ENCODE measurements at regions not wholly inside any gene's neighbourhood (a gene's known extent, or its start where the extent isn't known, plus 50 kb on each side); places are given as distances from the start of the nearest gene placed in this dataset.

GRCh38 chr13:65417953-65418352 is 1812.2 kb downstream of the PCDH9 start:
- H3K27ac ChIP-seq (replicated peaks in 1 of 4): no peak overlapping the region
- no peak for DNase-seq (ENCODE audit: extremely low spot score)
- H3K36me3 ChIP-seq: no peaks in the 10 kb centered on the region
- WGBS: 55% methylated on average over 1 of the region's 1 CpG
- intact Hi-C loops (cut with DNase I): no loop called here
- H3K27me3 ChIP-seq: no peaks in the 10 kb centered on the region
- no peaks in the 10 kb centered on the region for H3K9me3 ChIP-seq
- H3K4me3 ChIP-seq: no peak overlapping the region
- no peaks in the 10 kb centered on the region for H3K4me1 ChIP-seq
- TF ChIP-seq, protein P1, sequence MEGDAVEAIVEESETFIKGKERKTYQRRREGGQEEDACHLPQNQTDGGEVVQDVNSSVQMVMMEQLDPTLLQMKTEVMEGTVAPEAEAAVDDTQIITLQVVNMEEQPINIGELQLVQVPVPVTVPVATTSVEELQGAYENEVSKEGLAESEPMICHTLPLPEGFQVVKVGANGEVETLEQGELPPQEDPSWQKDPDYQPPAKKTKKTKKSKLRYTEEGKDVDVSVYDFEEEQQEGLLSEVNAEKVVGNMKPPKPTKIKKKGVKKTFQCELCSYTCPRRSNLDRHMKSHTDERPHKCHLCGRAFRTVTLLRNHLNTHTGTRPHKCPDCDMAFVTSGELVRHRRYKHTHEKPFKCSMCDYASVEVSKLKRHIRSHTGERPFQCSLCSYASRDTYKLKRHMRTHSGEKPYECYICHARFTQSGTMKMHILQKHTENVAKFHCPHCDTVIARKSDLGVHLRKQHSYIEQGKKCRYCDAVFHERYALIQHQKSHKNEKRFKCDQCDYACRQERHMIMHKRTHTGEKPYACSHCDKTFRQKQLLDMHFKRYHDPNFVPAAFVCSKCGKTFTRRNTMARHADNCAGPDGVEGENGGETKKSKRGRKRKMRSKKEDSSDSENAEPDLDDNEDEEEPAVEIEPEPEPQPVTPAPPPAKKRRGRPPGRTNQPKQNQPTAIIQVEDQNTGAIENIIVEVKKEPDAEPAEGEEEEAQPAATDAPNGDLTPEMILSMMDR (IDR thresholded peaks at IDR 0.05): no peak
- no peak for TF ChIP-seq POLR2A (IDR thresholded peaks at IDR 0.05; ENCODE audit: low read depth)
- no peak for TF ChIP-seq POLR2AphosphoS5 (IDR thresholded peaks at IDR 0.05)
- TF ChIP-seq EP300 (IDR thresholded peaks at IDR 0.05): no peak

DNA sequence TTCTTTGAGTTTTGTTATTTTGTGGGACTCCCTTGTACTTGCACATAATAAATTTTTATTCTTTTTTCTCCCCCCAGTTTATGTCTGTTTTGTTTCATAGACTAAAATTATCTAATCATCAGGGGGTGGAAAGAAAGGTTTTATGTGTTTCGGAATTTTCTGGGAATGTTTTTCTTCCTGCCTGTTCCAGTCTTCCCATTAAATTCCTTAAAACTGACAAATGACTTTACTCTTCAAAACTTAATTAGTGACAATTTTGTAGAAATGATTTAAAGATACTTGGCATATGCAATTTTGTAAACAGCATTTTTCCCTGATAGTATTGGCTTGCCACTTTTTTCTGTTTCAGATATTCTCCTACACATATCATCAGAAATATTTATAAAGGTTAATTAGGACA is 1813.4 kb downstream of the PCDH9 start:
- intact Hi-C loops (cut with DNase I): no loop called here

GRCh38 chr13:65414187-65414586 is 1815.9 kb downstream of the PCDH9 start:
- 70% methylated on average over 2 of the region's 2 CpGs for WGBS
- no peaks in the 10 kb centered on the region for H3K9me3 ChIP-seq
- no peak for TF ChIP-seq POLR2AphosphoS5 (IDR thresholded peaks at IDR 0.05)
- no peak for TF ChIP-seq EP300 (IDR thresholded peaks at IDR 0.05)
- TF ChIP-seq, protein P1 (IDR thresholded peaks at IDR 0.05): no peak
- TF ChIP-seq POLR2A (IDR thresholded peaks at IDR 0.05; ENCODE audit: low read depth): no peak
- H3K27me3 ChIP-seq: no peaks in the 10 kb centered on the region
- H3K27ac ChIP-seq (replicated peaks in 1 of 4): no peak overlapping the region
- H3K36me3 ChIP-seq: no peaks in the 10 kb centered on the region
- H3K4me3 ChIP-seq: no peak overlapping the region
- no peaks in the 10 kb centered on the region for H3K4me1 ChIP-seq
- no peak for DNase-seq (ENCODE audit: extremely low spot score)
- intact Hi-C loops (cut with DNase I): no loop called here

More for the DNA sequence above, 1813.4 kb downstream of the PCDH9 start:
- TF ChIP-seq POLR2AphosphoS5 (IDR thresholded peaks at IDR 0.05) (no peak), POLR2A (IDR thresholded peaks at IDR 0.05; ENCODE audit: low read depth) (no peak), EP300 (IDR thresholded peaks at IDR 0.05) (no peak)
- TF ChIP-seq, protein P1 (IDR thresholded peaks at IDR 0.05): no peak
- WGBS: 65% methylated on average over 1 of the region's 1 CpG
- Histone ChIP-seq H3K4me1 (no peaks in the 10 kb centered on the region), H3K27ac (replicated peaks in 1 of 4) (no peak overlapping the region), H3K27me3 (no peaks in the 10 kb centered on the region), H3K9me3 (no peaks in the 10 kb centered on the region), H3K36me3 (no peaks in the 10 kb centered on the region), H3K4me3 (no peak overlapping the region)
- DNase-seq (ENCODE audit: extremely low spot score): no peak

DNA sequence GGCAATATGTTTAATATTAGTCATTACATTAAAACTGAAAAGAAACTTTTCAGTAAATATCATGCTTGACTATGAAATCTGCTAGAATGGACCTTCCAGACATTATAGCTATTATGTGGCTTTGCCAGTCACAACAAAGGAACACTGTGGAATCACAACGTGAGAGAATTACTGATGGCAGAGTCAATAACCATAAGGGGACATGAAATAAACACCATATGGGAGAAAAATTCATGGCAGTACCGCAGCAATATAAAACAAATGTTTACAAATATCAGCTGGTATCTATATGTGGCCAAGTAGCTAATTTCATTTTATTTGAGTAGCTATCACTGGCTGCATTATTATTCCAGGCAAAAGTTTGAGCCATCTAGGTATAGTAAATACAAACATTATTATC is 1818.6 kb downstream of the PCDH9 start:
- intact Hi-C loops (cut with DNase I): no loop called here
- H3K9me3 ChIP-seq: no peaks in the 10 kb centered on the region
- no peak overlapping the region for H3K4me3 ChIP-seq
- no peak for TF ChIP-seq POLR2AphosphoS5 (IDR thresholded peaks at IDR 0.05)
- TF ChIP-seq EP300 (IDR thresholded peaks at IDR 0.05): no peak
- TF ChIP-seq, protein P1 (IDR thresholded peaks at IDR 0.05): no peak
- WGBS: 82% methylated on average over 2 of the region's 2 CpGs
- no peaks in the 10 kb centered on the region for H3K4me1 ChIP-seq
- H3K27ac ChIP-seq (replicated peaks in 1 of 4): no peak overlapping the region
- H3K27me3 ChIP-seq: no peaks in the 10 kb centered on the region
- H3K36me3 ChIP-seq: no peaks in the 10 kb centered on the region
- no peak for DNase-seq (ENCODE audit: extremely low spot score)

DNA sequence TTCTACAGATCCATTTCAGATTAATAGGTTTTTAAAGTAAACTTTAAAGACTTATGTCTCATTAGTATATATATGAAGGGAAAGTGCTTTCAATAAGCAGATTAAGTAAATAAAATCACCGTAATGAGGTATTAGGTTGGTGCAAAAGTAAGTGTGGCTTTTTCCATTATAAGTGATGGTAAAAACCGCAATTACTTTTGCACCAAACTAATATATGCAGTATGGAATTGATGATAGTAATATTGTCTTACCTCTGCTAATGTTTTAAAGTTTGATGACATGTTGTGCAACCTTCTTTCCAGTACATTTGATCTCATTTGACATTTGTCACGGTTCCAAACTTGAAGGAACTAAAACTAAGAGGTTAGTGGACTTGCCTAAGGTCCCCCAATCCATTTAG is 1819.3 kb downstream of the PCDH9 start:
- Histone ChIP-seq H3K4me1 (no peaks in the 10 kb centered on the region), H3K27ac (replicated peaks in 1 of 4) (no peak overlapping the region), H3K4me3 (no peak overlapping the region), H3K9me3 (no peaks in the 10 kb centered on the region), H3K27me3 (no peaks in the 10 kb centered on the region), H3K36me3 (no peaks in the 10 kb centered on the region)
- TF ChIP-seq POLR2A (IDR thresholded peaks at IDR 0.05; ENCODE audit: low read depth) (no peak), POLR2AphosphoS5 (IDR thresholded peaks at IDR 0.05) (no peak), EP300 (IDR thresholded peaks at IDR 0.05) (no peak)
- TF ChIP-seq, protein P1 (IDR thresholded peaks at IDR 0.05): no peak
- no peak for DNase-seq (ENCODE audit: extremely low spot score)
- 94% methylated on average over 3 of the region's 3 CpGs for WGBS
- intact Hi-C loops (cut with DNase I): no loop called here

Data from esophagus muscularis mucosa (tissue), 4 donors.